Left hindlimb (tissue), 1 donor: ENCODE measurements at regions not wholly inside any gene's neighbourhood (a gene's known extent, or its start where the extent isn't known, plus 50 kb on each side); places are given as distances from the start of the nearest gene placed in this dataset.
"Not testable (repeated sequence)": the region's sequence is repeated elsewhere in the genome, so short reads cannot be mapped to it uniquely, and the experiment has no call there.

Experiments
- DNase-seq: peaks from one replicate; pipeline ENCODE4 v3.0.0-alpha.2; 2018

DNA sequence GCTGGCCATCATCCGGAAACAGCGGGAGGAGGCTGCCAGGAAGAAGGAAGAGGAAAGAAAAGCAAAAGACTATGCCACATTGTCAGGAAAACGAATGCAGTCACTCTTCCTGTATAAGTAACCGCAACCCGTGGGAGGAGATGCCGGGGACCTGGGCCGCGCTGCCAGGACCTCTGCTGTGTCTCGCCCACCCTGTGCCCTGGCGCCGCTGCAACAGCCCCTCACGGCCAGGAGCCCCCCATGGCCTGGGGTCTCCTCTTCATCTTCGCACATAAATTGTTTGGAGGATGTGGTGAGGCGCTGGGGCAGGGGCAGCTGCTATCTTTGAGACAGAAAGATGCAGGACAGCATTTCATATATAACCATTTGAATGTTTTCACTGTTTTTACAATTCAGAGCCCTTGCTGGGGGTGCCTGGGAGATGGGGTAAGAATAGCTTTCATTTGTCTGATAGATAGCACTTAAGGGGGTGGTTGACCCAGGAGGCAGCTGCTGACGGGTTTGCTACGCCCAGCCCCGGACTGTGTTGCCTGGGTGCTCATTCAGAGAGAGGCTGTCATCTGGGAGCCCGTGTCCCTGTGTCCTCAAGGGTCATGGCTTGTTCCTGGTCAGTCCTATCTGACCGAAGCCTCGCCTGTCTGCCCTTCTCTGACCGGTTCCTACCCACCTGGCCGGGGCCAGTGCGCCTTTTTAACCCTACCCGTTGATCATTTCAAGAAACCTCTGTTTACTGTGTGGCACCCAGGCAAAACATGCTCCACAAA, 1067.7 kb upstream of the COX7C start:
- DNase-seq, result no peak

DNA sequence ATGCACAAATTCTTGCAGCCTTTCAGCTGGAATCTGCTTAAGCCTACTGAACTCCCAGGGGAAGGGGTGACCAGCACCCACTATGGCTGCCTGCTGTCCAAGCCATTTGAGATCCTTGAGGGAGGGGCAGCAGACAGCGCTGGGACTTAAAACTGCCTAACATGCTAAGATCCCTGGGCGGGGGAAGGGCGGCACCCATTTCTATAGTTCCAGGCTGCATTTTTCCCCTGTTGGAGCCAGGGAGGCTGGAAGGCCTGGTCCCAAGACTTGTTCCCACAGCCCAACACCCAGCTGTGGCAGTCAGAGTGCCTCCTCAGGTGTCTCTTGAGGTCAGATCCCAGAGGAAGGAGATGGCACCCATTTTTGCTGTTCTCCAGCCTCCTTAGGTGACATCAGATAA, 1061.3 kb upstream of the COX7C start:
- no peak for DNase-seq

DNA sequence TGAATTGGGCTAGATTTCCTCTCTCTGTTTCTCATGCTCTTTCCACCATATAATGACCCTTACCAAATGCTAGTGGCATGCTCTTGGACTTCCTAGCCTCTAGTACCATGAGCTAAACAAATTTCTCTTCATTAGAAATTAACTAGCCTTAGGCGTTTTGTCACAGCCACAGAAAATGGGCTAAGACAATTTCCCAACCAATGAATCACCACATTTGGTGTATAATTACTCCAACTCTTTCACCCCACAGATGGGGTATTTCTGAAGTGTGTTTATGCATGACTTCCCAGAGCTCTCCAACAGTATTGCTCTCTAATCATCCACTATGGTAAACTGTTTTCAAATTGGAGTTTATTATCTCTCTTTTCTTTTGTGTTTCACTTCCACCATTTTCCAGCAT, 1041.1 kb upstream of the COX7C start:
- DNase-seq, result no peak

- DNase-seq, result not testable (repeated sequence)
Observed at GRCh38 chr5:85587806-85588205, 1029.9 kb upstream of the COX7C start.

DNA sequence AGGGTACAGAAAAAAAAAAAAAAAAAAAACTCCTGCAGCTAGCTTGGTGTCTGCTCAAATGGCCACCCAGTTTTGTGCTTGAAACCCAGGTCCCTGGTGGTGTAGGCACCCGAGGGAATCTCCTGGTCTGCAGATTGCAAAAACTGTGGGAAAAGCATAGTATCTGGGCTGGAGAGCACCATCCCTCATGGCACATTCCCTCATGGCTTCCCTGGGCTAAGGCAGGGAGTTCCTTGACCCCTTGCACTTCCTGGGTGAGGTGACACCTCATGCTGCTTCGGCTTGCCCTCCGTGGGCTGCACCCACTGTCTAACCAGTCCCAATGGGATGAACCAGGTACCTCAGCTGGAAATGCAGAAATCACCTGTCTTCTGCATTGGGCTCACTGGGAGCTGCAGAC, 1029.5 kb upstream of the COX7C start:
- not testable (repeated sequence) for DNase-seq

GRCh38 chr5:85590764-85591163, 1027.0 kb upstream of the COX7C start:
- no peak for DNase-seq

GRCh38 chr5:85591311-85591710, 1026.4 kb upstream of the COX7C start:
- no peak for DNase-seq

- no peak for DNase-seq
Observed at GRCh38 chr5:85602843-85603242, 1014.9 kb upstream of the COX7C start.

- DNase-seq, result no peak
Observed at GRCh38 chr5:85604378-85604777, 1013.4 kb upstream of the COX7C start.

DNA sequence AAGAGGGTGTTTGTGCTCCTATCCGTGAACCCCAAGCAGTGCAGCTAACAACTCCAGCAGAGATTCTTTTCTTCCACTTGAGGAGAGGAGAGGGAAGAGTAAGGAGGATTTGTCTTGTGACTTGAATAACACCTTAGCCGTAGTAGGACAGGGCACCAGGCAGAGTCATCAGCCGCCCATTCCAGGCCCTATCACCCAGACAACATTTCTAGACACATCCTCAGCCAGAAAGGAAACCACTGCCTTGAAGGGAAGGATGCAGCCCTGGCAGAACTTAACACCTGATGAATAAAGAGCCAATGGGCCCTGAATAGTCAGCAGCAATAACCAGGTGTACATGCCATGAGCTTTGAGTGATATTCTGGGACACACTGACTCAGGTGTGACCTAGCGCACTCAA, 1013.0 kb upstream of the COX7C start:
- DNase-seq, result no peak

- DNase-seq, result no peak
Observed at GRCh38 chr5:85605381-85605780, 1012.4 kb upstream of the COX7C start.

- DNase-seq, result no peak
Observed at GRCh38 chr5:85614489-85614888, 1003.3 kb upstream of the COX7C start.

GRCh38 chr5:85621668-85622067, 996.1 kb upstream of the COX7C start:
- DNase-seq, result no peak

- DNase-seq, result no peak
Observed at GRCh38 chr5:85628153-85628552, 989.6 kb upstream of the COX7C start.

GRCh38 chr5:85638495-85639125, 979.1 kb upstream of the COX7C start:
- not testable (repeated sequence) for DNase-seq

GRCh38 chr5:85646036-85646435, 971.7 kb upstream of the COX7C start:
- no peak for DNase-seq

GRCh38 chr5:85646641-85647040, 971.1 kb upstream of the COX7C start:
- DNase-seq, result no peak

- no peak for DNase-seq
Observed at GRCh38 chr5:85647349-85648127, 970.2 kb upstream of the COX7C start.

DNA sequence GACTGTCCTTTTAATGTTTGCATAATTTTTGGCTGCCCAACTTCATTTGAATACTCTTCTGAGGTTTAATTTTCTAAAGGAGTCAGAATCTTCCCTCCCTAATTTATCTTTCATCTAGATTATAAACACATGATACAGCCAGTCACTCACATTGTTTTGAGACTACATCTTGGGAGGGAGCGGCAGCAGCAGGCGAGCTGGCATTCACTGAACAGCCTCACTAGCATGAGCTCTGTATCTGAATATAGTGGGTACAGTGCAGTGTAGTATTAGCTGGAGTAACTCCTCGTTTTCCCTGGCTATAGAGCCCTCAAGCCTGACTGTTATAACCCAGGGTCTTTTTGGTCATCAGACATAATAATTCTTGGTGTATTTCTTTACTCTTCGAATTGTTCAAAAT, 969.2 kb upstream of the COX7C start:
- no peak for DNase-seq

- no peak for DNase-seq
Observed at GRCh38 chr5:85651731-85652130, 966.0 kb upstream of the COX7C start.

- DNase-seq, result not testable (repeated sequence)
Observed at GRCh38 chr5:85654144-85654543, 963.6 kb upstream of the COX7C start.

DNA sequence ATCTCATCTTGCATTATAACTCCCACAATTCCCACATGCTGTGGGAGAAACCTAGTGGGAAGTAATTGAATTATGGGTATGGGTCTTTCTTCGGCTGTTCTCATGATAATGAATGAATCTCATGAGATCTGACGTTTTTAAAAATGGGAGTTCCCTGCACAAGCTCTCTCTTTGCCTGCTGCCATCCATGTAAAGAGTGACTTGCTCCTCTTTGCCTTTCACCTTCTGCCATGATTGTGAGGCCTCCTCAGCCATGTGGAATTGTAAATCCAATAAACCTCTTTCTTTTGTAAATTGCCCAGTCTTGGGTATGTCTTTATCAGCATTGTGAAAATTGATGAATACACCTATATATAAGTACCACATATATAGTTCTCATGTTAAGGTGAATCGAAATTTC, 961.7 kb upstream of the COX7C start:
- no peak for DNase-seq

DNA sequence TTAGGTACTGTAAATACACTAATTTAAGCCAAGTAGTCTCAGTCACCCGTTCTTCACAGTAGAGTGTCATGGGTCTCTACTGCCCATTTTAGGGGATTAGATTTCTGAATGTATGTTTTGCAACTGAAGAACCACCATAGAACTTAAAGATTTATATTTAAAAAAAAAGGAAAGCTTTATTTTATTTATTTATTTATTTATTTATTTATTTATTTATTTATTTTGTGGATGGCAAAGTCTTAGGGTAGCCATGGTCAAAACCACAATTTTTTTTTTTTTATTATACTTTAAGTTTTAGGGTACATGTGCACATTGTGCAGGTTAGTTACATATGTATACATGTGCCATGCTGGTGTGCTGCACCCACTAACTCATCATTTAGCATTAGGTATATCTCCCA, 960.4 kb upstream of the COX7C start:
- DNase-seq, result not testable (repeated sequence)
